DLD1 (cell line): ENCODE measurements at regions not wholly inside any gene's neighbourhood (a gene's known extent, or its start where the extent isn't known, plus 50 kb on each side); places are given as distances from the start of the nearest gene placed in this dataset.

Experiments used
- in situ Hi-C: cut with HindIII; loops from 2 replicates; pipeline ENCODE4 v1.10.0; 2017; ENCODE audit warnings: low sequenced_read_pairs

GRCh38 chr14:49527221-49527620 lies 59.0 kb downstream of the RPS29 start:
- in situ Hi-C loops, result no loop called here

DNA sequence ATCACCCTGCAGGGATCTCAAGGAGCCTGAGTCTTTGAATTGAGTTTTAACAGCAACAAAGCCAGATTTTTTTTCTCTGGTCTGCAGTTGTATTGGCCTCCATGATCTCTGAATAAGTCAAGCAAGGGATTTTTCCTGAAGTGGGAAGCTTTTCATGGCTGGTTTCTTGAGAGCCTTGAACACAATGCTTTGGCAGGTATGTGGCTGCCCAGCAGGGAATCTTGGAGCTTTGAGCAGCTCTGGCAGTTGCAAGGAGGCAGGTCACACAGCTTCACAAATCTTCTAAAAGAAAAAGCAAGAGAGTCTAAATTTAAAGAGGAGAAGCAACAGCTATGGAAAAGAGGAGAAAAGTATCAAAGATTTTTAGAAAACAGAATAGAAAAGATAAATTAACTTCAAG lies 60.1 kb downstream of the RPS29 start:
- in situ Hi-C loops, result no loop called here

DNA sequence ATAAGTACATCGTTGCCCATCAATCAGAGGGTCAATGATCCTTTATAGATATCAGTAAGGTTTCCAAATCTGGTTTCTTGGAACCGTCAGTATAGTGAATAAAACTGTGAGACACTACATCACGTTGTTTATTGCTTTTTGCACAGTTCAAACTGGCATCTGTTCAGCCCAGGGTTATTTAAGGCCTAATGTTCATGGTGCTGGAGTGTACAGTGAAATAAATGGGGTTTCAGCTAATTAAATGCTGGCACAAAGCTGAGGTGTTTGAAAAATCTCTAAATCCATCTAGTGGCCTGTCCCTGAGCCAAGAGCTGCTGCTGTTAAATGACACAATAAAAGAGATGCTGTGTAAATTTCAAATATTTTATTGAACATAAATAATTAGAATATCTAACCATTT lies 69.9 kb downstream of the RPS29 start:
- in situ Hi-C loops, result no loop called here

- in situ Hi-C loops, result no loop called here
Observed at GRCh38 chr14:49512571-49512970, 73.6 kb downstream of the RPS29 start.

DNA sequence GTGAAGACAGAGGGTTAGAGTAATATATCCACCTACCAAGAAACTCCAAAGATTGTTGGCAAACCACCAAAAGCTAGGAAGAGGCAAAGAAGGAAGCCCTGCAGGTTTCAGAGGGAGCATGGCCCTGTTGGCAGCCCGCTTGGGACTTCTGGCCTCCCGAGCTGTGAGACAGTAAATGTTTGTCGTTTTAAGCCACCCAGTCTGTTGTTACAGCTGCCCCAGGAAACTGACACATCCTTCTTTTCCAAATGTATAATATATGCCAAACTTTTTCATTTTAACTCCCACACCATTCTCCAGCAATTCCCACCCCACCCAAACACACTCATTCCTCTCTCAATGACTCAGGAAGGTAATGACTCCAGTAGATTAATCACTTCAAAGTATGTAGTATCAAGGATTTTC lies 74.0 kb downstream of the RPS29 start:
- in situ Hi-C loops, result no loop called here

DNA sequence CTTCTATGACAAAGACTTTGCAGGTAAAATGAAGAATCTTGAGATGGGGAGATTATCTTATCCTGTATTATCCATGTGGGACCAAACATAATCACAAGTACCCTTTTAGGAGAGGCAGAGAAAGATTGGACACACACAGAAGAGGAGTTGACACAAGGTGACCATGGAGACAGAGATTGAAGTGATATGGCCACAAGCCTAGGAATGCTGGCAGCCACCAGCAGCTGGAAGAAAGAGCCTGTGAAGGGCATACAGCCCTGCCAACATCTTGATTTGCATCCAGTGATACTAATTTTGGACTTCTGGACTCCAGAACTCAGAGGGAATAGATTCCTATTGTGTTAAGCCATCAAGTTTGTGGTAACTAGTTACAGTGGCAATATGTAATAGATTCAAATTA lies 78.1 kb downstream of the RPS29 start:
- in situ Hi-C loops, result no loop called here

DNA sequence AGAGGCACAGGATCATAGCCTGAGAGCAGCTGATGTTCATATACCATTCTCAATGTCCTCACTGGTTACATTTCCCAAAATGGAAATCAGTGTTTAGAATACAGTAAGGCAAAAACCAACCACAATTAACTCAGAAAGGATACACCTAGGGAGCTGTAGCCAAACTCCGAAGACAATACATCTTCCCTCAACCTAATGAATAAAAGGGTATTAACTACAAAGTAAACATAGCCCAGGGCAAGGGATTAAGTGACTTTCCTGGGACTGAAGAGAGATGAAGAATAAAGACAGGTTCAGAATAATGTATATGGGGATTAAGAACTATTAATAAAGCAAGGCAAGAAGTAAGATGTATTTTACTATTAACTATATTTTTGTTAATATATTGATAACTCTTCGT lies 79.5 kb downstream of the RPS29 start:
- in situ Hi-C loops, result no loop called here

- in situ Hi-C loops, result no loop called here
Observed at GRCh38 chr14:49505041-49505766, 81.0 kb downstream of the RPS29 start.

DNA sequence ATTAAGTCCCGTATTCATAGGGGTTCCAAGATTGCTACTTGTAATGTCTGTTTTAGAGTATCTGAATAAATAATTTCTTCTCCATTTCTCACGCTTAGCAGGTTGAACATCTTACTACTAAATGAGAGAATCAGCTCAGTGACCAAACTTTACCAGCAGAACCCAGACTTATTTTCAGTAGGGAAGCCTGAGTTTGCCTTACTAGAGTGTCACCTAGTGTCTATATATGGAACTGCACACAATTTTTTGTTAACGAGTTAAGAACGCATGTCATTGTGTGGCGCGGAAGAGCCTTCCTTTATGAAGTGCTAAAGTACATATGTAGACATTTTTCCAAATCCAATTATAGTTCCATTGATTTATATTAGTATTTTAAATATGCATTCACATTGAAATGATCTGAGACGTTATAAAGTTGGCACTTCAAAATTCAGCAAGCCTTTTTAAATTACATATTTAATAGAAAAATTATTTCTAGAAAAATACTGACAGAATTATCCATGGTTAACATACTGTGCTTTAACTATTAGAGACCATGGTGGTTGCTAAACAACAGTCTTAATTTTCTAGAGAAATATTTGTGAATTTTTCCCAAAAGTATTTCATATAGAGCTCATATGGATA lies 88.3 kb downstream of the RPS29 start:
- in situ Hi-C loops, result no loop called here

- in situ Hi-C loops, result no loop called here
Observed at GRCh38 chr14:49497267-49497666, 88.9 kb downstream of the RPS29 start.

- in situ Hi-C loops, result no loop called here
Observed at GRCh38 chr14:49494836-49495235, 91.3 kb downstream of the RPS29 start.

- in situ Hi-C loops, result no loop called here
Observed at GRCh38 chr14:49493557-49493956, 92.6 kb downstream of the RPS29 start.

DNA sequence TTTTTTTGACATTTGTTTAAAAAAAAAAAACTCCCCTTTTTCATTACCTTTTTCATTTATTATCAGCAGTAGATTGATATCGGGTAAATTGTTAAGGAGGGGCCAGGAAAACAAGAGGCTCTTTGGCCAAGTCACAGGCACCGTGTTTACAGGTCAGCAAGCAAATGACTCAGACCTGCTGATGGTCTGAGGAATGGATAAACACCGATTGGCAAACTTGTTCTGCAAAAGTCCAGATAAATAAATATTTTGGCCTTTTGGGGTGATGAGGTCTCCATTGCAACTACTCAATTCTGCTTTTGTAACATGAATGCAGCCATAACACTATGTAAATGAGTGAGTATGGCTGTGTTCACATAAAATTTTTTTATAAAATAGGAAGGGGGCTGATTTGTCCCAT lies 94.0 kb downstream of the RPS29 start:
- in situ Hi-C loops, result no loop called here

GRCh38 chr14:49489341-49489740 lies 96.8 kb downstream of the RPS29 start:
- in situ Hi-C loops, result no loop called here

DNA sequence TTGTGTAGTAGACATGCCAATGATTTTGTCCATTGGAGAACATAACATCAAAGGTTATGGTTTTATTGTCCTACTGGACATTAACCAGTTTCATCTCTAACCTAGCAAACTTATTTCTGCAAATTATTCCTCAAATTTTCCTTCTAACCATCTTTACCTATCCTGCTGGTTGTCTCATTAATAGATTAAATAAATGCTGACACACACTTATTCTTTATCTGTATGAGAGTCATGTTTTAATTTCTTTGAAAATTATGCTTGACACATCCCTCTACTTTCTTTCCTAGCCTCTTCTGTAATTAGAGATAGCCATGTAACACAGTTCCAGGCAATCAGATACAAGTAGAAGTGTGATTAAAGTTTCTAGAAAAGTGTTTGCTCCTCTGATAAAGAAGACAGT lies 98.9 kb downstream of the RPS29 start:
- in situ Hi-C loops, result no loop called here

DNA sequence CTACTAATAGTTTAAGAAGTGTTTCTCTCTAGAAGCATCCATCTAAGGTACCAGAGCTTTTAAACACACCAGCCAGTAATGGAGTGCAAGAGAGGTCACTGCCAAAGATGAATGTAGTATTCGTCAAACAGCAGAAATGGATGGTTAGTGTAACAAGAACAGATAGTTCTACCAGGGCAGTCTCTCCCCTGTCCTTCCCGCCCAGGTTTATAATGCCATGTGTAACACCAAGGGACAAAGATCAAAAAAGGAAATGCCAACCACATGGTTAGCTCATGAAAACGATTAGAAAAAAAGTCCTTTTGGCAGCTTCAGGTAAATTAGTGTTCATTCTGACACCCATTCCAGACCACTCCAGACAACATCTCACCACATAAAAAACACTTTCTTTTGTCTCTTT lies 100.9 kb downstream of the RPS29 start:
- in situ Hi-C loops, result no loop called here

DNA sequence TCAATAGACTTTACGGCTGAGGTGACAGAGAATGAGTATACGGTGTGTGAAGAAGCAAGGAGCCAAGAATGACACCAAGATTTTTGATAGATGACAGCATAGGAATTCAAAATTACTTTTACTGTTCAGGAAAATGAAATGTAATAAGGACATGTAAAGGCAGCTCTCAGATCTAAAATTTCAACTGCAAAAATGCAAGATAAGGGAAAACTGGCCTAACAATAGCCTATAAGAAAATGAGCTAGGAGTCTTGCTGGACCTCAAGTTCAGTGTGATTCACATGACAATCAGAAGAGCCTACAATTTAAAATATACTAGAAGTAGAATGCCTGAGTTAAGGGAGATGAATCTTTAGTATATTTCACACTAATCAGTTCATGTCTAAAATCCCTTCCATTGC lies 102.0 kb downstream of the RPS29 start:
- in situ Hi-C loops, result no loop called here

DNA sequence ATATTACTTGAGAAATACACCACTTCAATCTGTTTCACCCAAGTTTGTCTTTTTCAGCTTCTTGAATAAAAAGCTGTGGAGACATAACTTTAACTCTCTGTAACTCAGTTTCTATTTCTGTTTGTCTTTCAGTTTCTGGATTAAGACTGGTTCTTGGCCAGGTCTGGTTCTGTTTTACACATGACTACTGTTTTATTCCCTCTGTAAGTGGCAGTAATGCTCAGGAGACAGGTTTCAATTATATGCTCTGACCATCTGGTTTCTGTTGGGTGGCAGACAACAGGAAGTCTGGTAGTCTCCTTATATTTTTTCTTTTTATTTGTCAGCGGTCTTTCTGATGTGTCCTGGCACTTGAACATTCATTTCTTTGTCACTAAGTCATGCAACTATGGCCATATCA lies 102.9 kb downstream of the RPS29 start:
- in situ Hi-C loops, result no loop called here

- in situ Hi-C loops, result no loop called here
Observed at GRCh38 chr14:49480979-49481498, 105.1 kb downstream of the RPS29 start.

GRCh38 chr14:49480053-49480760 lies 106.0 kb downstream of the RPS29 start:
- in situ Hi-C loops, result no loop called here

- in situ Hi-C loops, result no loop called here
Observed at GRCh38 chr14:49479432-49479831, 106.7 kb downstream of the RPS29 start.

GRCh38 chr14:49478784-49479183 lies 107.4 kb downstream of the RPS29 start:
- in situ Hi-C loops, result no loop called here
